Sigmoid colon (tissue), 6 donors: ENCODE measurements at regions not wholly inside any gene's neighbourhood (a gene's known extent, or its start where the extent isn't known, plus 50 kb on each side); places are given as distances from the start of the nearest gene placed in this dataset.

ENCODE experiments used
- DNase-seq: peaks from one replicate; pipeline ENCODE4 v3.0.0-alpha.2; 2019
- H3K27ac ChIP-seq, 4 donors: fragments of 200-600 bp; sonication (generic); one replicate each; pipeline ENCODE4 v1.5.1; 2016 to 2019; ENCODE audit warnings: mild to moderate bottlenecking in 1 of 4
- H3K27me3 ChIP-seq, 3 donors: fragments of 200-600 bp; sonication (generic); one replicate each; pipeline ENCODE4 v1.5.1; 2019; ENCODE audit warnings: mild to moderate bottlenecking in 1 of 3
- H3K36me3 ChIP-seq, 4 donors: fragments of 200-600 bp; sonication (generic); one replicate each; pipeline ENCODE4 v1.5.1; 2016 to 2019
- H3K4me1 ChIP-seq, 4 donors: fragments of 200-600 bp; sonication (generic); one replicate each; pipeline ENCODE4 v1.5.1; 2017 to 2019
- H3K4me3 ChIP-seq, 4 donors: fragments of 200-600 bp; sonication (generic); one replicate each; pipeline ENCODE4 v1.5.1; 2017 to 2019; ENCODE audit warnings: mild to moderate bottlenecking in 2 of 4, moderate library complexity in 1 of 4
- H3K9me3 ChIP-seq, 4 donors: fragments of 200-600 bp in 3 of 4; sonication (generic) in 3 of 4; one replicate each; pipeline versions ENCODE4 v1.5.1 to v1.6.1; 2013 to 2019
- CTCF ChIP-seq, 4 experiments: fragments of 450-650 bp in 3 of 4; fragments of 200-600 bp in 1 of 4; IDR thresholded peaks; one replicate each; pipeline ENCODE4 v1.5.1; 2016 to 2019; ENCODE audit warnings: antibody characterized with exemption in 4 of 4, mild to moderate bottlenecking in 3 of 4, moderate library complexity in 2 of 4
- EP300 ChIP-seq, 4 donors: sonication (generic); formaldehyde crosslinking; IDR thresholded peaks; one replicate each; pipeline ENCODE4 v1.6.1; 2017; ENCODE audit warnings: antibody characterized with exemption in 4 of 4
- POLR2A ChIP-seq, 2 donors: fragments of 450-650 bp; IDR thresholded peaks; one replicate each; pipeline ENCODE4 v1.6.1; 2016; ENCODE audit warnings: antibody characterized with exemption in 2 of 2, mild to moderate bottlenecking in 2 of 2, moderate library complexity in 2 of 2
- POLR2AphosphoS5 ChIP-seq, 4 donors: sonication (generic); formaldehyde crosslinking; IDR thresholded peaks; one replicate each; pipeline ENCODE4 v1.6.1; 2017; ENCODE audit warnings: antibody characterized with exemption in 4 of 4
- WGBS, 2 donors: extraction: QIAGEN DNeasy Blood & Tissue Kit; methylation state at CpG; one replicate each; pipeline ENCODE4 v1.1.7; 2013; 5-methylcytosine and 5-hydroxymethylcytosine counted together
- intact Hi-C: fragments of 100-400 bp; cut with DNase I; formaldehyde crosslinking; loops from one replicate; pipeline ENCODE4 v1.15.1; 2023
- donor health status: healthy with polysubstance abuse.
- donor health status: healthy.

GRCh38 chr12:24084800-24085199 is 135.3 kb upstream of the SOX5 start:
- Histone ChIP-seq H3K36me3 (no peaks in the 10 kb centered on the region), H3K4me1 (no peaks in the 10 kb centered on the region), H3K9me3 (no peaks in the 10 kb centered on the region), H3K4me3 (no peak overlapping the region), H3K27ac (no peak overlapping the region), H3K27me3 (no peaks in the 10 kb centered on the region)
- intact Hi-C loops = no loop called here
- no peak for TF ChIP-seq POLR2AphosphoS5 (IDR thresholded peaks at IDR 0.05)
- TF ChIP-seq CTCF (IDR thresholded peaks at IDR 0.05) = no peak
- no peak for TF ChIP-seq POLR2A (IDR thresholded peaks at IDR 0.05)
- TF ChIP-seq EP300 (IDR thresholded peaks at IDR 0.05) = no peak
- no peak for DNase-seq
- WGBS, 2 donors = 87 to 90% methylated on average over 2 of the region's 2 CpGs

DNA sequence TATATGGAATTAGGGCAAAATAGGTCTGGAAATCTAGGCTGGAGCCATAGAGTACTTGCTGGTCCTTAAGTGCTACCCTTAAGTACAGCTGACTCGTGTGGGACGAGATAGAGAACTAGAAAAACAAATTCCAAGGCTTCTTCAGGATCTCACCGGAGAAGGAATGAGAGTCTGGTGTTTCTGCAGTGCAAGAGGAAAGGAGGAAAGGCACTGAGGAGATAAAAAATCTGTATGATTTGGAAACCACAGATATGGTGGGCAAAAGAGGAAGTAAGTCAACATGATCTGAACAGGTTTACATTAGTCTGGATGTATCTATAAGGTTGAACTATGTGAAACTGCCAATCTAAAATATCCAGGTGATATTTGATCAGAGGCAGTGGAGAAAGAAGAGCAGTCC is 134.4 kb upstream of the SOX5 start:
- Histone ChIP-seq H3K27me3 (no peaks in the 10 kb centered on the region), H3K4me3 (no peak overlapping the region), H3K36me3 (no peaks in the 10 kb centered on the region), H3K27ac (no peak overlapping the region), H3K4me1 (no peaks in the 10 kb centered on the region), H3K9me3 (no peaks in the 10 kb centered on the region)
- intact Hi-C loops = no loop called here
- no peak for TF ChIP-seq EP300 (IDR thresholded peaks at IDR 0.05)
- TF ChIP-seq CTCF (IDR thresholded peaks at IDR 0.05) = no peak
- no peak for TF ChIP-seq POLR2AphosphoS5 (IDR thresholded peaks at IDR 0.05)
- no peak for TF ChIP-seq POLR2A (IDR thresholded peaks at IDR 0.05)
- no peak for DNase-seq
- 44 to 87% methylated on average over 3 of the region's 3 CpGs for WGBS, 2 donors

- no peak for DNase-seq
- intact Hi-C loops = no loop called here
- no peaks in the 10 kb centered on the region for H3K27me3 ChIP-seq
- H3K27ac ChIP-seq = no peak overlapping the region
- no peaks in the 10 kb centered on the region for H3K36me3 ChIP-seq
- WGBS, 2 donors = 68 to 79% methylated on average over 7 of the region's 7 CpGs
- no peaks in the 10 kb centered on the region for H3K4me1 ChIP-seq
- TF ChIP-seq POLR2AphosphoS5 (IDR thresholded peaks at IDR 0.05) (no peak), CTCF (IDR thresholded peaks at IDR 0.05) (no peak), EP300 (IDR thresholded peaks at IDR 0.05) (no peak), POLR2A (IDR thresholded peaks at IDR 0.05) (no peak)
- no peak overlapping the region for H3K4me3 ChIP-seq
- H3K9me3 ChIP-seq = no peaks in the 10 kb centered on the region
These were observed 132.1 kb upstream of the SOX5 start for GRCh38 chr12:24081606-24082005.

DNA sequence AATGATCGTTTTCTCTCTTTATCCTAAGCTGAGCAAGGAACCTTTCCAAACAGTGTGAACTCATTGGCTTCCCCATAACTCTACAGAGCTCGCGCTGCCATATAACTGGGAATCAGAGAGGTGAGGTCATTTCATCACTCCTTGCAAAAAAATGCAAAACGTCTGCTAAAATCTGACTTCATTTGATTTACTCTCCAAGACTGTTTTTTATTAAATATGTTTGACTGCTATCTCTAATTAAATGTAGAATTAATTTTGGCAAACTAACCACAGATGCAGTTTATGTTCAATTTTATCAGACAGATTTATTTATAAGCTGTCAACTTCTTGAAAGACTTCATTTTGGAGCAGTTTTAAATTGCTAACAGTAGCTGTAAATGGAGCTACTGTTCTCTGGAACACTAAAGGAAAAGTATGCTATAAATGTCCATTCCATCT is 131.6 kb upstream of the SOX5 start:
- H3K27me3 ChIP-seq = no peaks in the 10 kb centered on the region
- no peak for DNase-seq
- no peaks in the 10 kb centered on the region for H3K4me1 ChIP-seq
- H3K4me3 ChIP-seq = no peak overlapping the region
- no peak overlapping the region for H3K27ac ChIP-seq
- no peaks in the 10 kb centered on the region for H3K36me3 ChIP-seq
- intact Hi-C loops = no loop called here
- H3K9me3 ChIP-seq = no peaks in the 10 kb centered on the region
- 54 to 77% methylated on average over 4 of the region's 4 CpGs for WGBS, 2 donors
- TF ChIP-seq EP300 (IDR thresholded peaks at IDR 0.05) (no peak), POLR2AphosphoS5 (IDR thresholded peaks at IDR 0.05) (no peak), POLR2A (IDR thresholded peaks at IDR 0.05) (no peak), CTCF (IDR thresholded peaks at IDR 0.05) (no peak)

DNA sequence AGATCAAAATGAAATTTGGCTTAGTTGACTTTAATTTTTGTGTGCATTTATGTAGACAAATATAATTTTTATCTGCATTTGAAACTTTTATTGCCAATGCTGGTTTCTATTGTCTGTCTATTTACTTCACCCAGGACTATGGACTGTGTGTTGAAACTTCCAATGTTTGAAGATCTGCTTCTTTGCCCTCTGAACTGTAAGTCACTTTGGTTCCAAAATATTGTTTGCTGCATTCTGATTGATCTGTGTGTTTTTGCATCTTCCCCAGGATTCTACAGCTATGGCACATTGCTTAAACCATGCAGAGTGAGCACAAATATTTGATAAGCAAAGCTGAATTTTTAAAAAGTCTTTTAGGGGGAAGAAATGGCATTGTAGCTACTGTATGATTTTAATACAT is 131.0 kb upstream of the SOX5 start:
- no peaks in the 10 kb centered on the region for H3K27me3 ChIP-seq
- intact Hi-C loops = no loop called here
- H3K9me3 ChIP-seq = no peaks in the 10 kb centered on the region
- H3K36me3 ChIP-seq = no peaks in the 10 kb centered on the region
- TF ChIP-seq EP300 (IDR thresholded peaks at IDR 0.05) = no peak
- TF ChIP-seq POLR2AphosphoS5 (IDR thresholded peaks at IDR 0.05) = no peak
- no peak for TF ChIP-seq CTCF (IDR thresholded peaks at IDR 0.05)
- no peak for TF ChIP-seq POLR2A (IDR thresholded peaks at IDR 0.05)
- H3K27ac ChIP-seq = no peak overlapping the region
- DNase-seq = no peak
- no peaks in the 10 kb centered on the region for H3K4me1 ChIP-seq
- H3K4me3 ChIP-seq = no peak overlapping the region
